ENCODE measurements at regions not wholly inside any gene's neighbourhood (a gene's known extent, or its start where the extent isn't known, plus 50 kb on each side); places are given as distances from the start of the nearest gene placed in this dataset.
A peak's percentile ranks its signal among the peaks of the same experiment; 100 is the strongest.

DNA sequence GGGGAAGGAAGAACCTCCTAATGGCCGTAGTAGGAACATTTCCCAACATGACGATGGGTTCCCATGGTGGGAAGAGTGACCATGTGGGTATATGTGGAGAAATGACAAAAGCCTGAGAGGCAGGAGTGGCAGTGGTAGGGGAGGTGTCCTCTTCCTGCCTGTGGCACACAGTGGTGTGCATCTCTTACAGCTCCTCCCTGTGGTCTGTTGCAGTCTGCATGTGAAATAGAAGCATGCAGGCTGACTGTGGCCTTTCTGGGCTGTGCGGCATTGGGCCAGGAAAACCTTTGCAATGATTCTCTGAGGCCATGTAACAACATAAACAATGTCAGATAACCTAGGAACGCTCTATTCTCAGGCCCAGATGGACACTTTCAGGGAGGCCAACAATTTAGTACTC is 84.0 kb downstream of the LACC1 start:
- DNase-seq (ENCODE audit: low read depth, low spot score): no peak
- H4K20me1 ChIP-seq (ENCODE audit: control insufficient read depth, insufficient read depth): no peaks in the 10 kb centered on the region
- ChIA-PET RAD21 (ENCODE audit: unreplicated experiment) (interaction anchor here (0.6 kb wide), 1 partner anchor 9 kb away, joined by 3 read pairs; no protein-coding TSS in a partner anchor), POLR2A (no interaction called here), SMC1A (ENCODE audit: uncharacterized antibody, unreplicated experiment) (no interaction called here), CTCF (no interaction called here)
- no peak overlapping the region for H2AFZ ChIP-seq (ENCODE audit: control insufficient read depth, low read depth, low read length)
- H3K27me3 ChIP-seq (replicated peaks in 1 of 2; ENCODE audit: control insufficient read depth in 2 of 2, insufficient read depth in 2 of 2, low read length in 1 of 2): no peaks in the 10 kb centered on the region
- no peaks in the 10 kb centered on the region for H3K79me2 ChIP-seq (ENCODE audit: control insufficient read depth, insufficient read depth, low read length)
- H3K4me3 ChIP-seq: no peak overlapping the region
- WGBS (ENCODE audit: insufficient coverage, insufficient replicate concordance, low lambda C conversion rate, missing lambda C conversion rate): 46% methylated on average over 4 of the region's 4 CpGs
- H3K9ac ChIP-seq (ENCODE audit: control insufficient read depth, insufficient read depth, low read length): no peak overlapping the region
- in situ Hi-C loops (cut with MboI) (no loop called here), intact Hi-C loops (cut with micrococcal nuclease; ENCODE audit: unreplicated experiment) (loop anchor here (5.0 kb wide), 1 partner anchor 56 kb away; no protein-coding TSS in a partner anchor)
- ATAC-seq: no peak
- H3K4me1 ChIP-seq (ENCODE audit: control insufficient read depth, insufficient read depth, low read length): no peaks in the 10 kb centered on the region
- H3K9me3 ChIP-seq (replicated peaks; ENCODE audit: control insufficient read depth, insufficient read depth, low read length): no peaks in the 10 kb centered on the region
- FAIRE-seq: no peak
- BruUV-seq (replicated peaks): no TSS peak
- H3K36me3 ChIP-seq (ENCODE audit: control insufficient read depth in 2 of 2, insufficient read depth in 2 of 2, low read length in 1 of 2): no peaks in the 10 kb centered on the region
- H3K4me2 ChIP-seq (ENCODE audit: control insufficient read depth, insufficient read depth): no peak overlapping the region
- no peak overlapping the region for H3K27ac ChIP-seq (ENCODE audit: control insufficient read depth, insufficient read depth)
- TF ChIP-seq, protein P1, sequence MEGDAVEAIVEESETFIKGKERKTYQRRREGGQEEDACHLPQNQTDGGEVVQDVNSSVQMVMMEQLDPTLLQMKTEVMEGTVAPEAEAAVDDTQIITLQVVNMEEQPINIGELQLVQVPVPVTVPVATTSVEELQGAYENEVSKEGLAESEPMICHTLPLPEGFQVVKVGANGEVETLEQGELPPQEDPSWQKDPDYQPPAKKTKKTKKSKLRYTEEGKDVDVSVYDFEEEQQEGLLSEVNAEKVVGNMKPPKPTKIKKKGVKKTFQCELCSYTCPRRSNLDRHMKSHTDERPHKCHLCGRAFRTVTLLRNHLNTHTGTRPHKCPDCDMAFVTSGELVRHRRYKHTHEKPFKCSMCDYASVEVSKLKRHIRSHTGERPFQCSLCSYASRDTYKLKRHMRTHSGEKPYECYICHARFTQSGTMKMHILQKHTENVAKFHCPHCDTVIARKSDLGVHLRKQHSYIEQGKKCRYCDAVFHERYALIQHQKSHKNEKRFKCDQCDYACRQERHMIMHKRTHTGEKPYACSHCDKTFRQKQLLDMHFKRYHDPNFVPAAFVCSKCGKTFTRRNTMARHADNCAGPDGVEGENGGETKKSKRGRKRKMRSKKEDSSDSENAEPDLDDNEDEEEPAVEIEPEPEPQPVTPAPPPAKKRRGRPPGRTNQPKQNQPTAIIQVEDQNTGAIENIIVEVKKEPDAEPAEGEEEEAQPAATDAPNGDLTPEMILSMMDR (IDR thresholded peaks at IDR 0.05 in 2 of 3, conservative IDR thresholded peaks at IDR 0.05 in 1 of 3; ENCODE audit: control insufficient read depth in 2 of 3, extremely low read depth in 1 of 3, insufficient read depth in 1 of 3, low read depth in 3 of 3, low read length in 3 of 3): peak in 2 of 3 experiments; percentile 15 to 16; a peak in 2 of 6 replicates
- TF ChIP-seq ZNF622 (IDR thresholded peaks at IDR 0.05): no peak

- no peaks in the 10 kb centered on the region for H4K20me1 ChIP-seq (ENCODE audit: control insufficient read depth, insufficient read depth)
- intact Hi-C loops (cut with micrococcal nuclease; ENCODE audit: unreplicated experiment) (loop anchor here (5.0 kb wide), 1 partner anchor 58 kb away; no protein-coding TSS in a partner anchor), in situ Hi-C loops (cut with MboI) (no loop called here)
- ChIA-PET RAD21 (ENCODE audit: unreplicated experiment) (interaction anchor here (0.6 kb wide), 1 partner anchor 11 kb away, joined by 4 read pairs; no protein-coding TSS in a partner anchor), POLR2A (no interaction called here), SMC1A (ENCODE audit: uncharacterized antibody, unreplicated experiment) (interaction anchor here (0.7 to 1.3 kb wide), 3 partner anchors 10 to 110 kb away, joined by 3 to 4 read pairs (median 4); no protein-coding TSS in a partner anchor), CTCF (interaction anchor here (0.6 kb wide), 1 partner anchor 97 kb away, joined by 3 read pairs; no protein-coding TSS in a partner anchor)
- no peak overlapping the region for H3K9ac ChIP-seq (ENCODE audit: control insufficient read depth, insufficient read depth, low read length)
- H3K27ac ChIP-seq (ENCODE audit: control insufficient read depth, insufficient read depth): no peak overlapping the region
- no peak overlapping the region for H3K4me2 ChIP-seq (ENCODE audit: control insufficient read depth, insufficient read depth)
- ATAC-seq (no peak), FAIRE-seq (no peak), DNase-seq (ENCODE audit: low read depth, low spot score) (no peak)
- BruUV-seq (replicated peaks): no TSS peak
- no peaks in the 10 kb centered on the region for H3K36me3 ChIP-seq (ENCODE audit: control insufficient read depth in 2 of 2, insufficient read depth in 2 of 2, low read length in 1 of 2)
- H3K79me2 ChIP-seq (ENCODE audit: control insufficient read depth, insufficient read depth, low read length): no peaks in the 10 kb centered on the region
- 0% methylated on average over 2 of the region's 2 CpGs for WGBS (ENCODE audit: insufficient coverage, insufficient replicate concordance, low lambda C conversion rate, missing lambda C conversion rate)
- H2AFZ ChIP-seq (ENCODE audit: control insufficient read depth, low read depth, low read length): no peak overlapping the region
- no peak overlapping the region for H3K4me3 ChIP-seq
- no peaks in the 10 kb centered on the region for H3K27me3 ChIP-seq (replicated peaks in 1 of 2; ENCODE audit: control insufficient read depth in 2 of 2, insufficient read depth in 2 of 2, low read length in 1 of 2)
- no peaks in the 10 kb centered on the region for H3K9me3 ChIP-seq (replicated peaks; ENCODE audit: control insufficient read depth, insufficient read depth, low read length)
- no peaks in the 10 kb centered on the region for H3K4me1 ChIP-seq (ENCODE audit: control insufficient read depth, insufficient read depth, low read length)
- no peak for TF ChIP-seq SUPT20H (IDR thresholded peaks at IDR 0.05; ENCODE audit: borderline replicate concordance, control insufficient read depth, low read depth, low read length)
- TF ChIP-seq, protein P2, sequence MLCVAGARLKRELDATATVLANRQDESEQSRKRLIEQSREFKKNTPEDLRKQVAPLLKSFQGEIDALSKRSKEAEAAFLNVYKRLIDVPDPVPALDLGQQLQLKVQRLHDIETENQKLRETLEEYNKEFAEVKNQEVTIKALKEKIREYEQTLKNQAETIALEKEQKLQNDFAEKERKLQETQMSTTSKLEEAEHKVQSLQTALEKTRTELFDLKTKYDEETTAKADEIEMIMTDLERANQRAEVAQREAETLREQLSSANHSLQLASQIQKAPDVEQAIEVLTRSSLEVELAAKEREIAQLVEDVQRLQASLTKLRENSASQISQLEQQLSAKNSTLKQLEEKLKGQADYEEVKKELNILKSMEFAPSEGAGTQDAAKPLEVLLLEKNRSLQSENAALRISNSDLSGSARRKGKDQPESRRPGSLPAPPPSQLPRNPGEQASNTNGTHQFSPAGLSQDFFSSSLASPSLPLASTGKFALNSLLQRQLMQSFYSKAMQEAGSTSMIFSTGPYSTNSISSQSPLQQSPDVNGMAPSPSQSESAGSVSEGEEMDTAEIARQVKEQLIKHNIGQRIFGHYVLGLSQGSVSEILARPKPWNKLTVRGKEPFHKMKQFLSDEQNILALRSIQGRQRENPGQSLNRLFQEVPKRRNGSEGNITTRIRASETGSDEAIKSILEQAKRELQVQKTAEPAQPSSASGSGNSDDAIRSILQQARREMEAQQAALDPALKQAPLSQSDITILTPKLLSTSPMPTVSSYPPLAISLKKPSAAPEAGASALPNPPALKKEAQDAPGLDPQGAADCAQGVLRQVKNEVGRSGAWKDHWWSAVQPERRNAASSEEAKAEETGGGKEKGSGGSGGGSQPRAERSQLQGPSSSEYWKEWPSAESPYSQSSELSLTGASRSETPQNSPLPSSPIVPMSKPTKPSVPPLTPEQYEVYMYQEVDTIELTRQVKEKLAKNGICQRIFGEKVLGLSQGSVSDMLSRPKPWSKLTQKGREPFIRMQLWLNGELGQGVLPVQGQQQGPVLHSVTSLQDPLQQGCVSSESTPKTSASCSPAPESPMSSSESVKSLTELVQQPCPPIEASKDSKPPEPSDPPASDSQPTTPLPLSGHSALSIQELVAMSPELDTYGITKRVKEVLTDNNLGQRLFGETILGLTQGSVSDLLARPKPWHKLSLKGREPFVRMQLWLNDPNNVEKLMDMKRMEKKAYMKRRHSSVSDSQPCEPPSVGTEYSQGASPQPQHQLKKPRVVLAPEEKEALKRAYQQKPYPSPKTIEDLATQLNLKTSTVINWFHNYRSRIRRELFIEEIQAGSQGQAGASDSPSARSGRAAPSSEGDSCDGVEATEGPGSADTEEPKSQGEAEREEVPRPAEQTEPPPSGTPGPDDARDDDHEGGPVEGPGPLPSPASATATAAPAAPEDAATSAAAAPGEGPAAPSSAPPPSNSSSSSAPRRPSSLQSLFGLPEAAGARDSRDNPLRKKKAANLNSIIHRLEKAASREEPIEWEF (IDR thresholded peaks at IDR 0.05; ENCODE audit: insufficient replicate concordance, low read depth, low read length): no peak
- no peak for TF ChIP-seq BMI1 (IDR thresholded peaks at IDR 0.05; ENCODE audit: borderline replicate concordance)
- TF ChIP-seq FOXK2 (IDR thresholded peaks at IDR 0.05): no peak
- TF ChIP-seq NRF1 (conservative IDR thresholded peaks at IDR 0.05; ENCODE audit: low read depth, low read length): no peak
Measured at GRCh38 chr13:43964698-43965458, 85.2 kb downstream of the LACC1 start.

Data from GM12878 (cell line).